Pancreas (tissue), 10 donors: ENCODE measurements at regions not wholly inside any gene's neighbourhood (a gene's known extent, or its start where the extent isn't known, plus 50 kb on each side); places are given as distances from the start of the nearest gene placed in this dataset.

Experiments
- ATAC-seq, 4 donors: fragments of 200-7000 bp; cut with Tn5 transposase; one replicate each; pipeline versions ENCODE4 v1.8.0 to v1.9.1; 2020; ENCODE audit warnings: mild to moderate bottlenecking in 4 of 4, moderate library complexity in 4 of 4
- DNase-seq, 6 donors: peaks; one replicate each; pipeline ENCODE4 v3.0.0-alpha.2; 2020
- FAIRE-seq: peaks from 2 replicates; lab custom pipeline; 2012; peaks lifted over from hg19 to GRCh38; lab: Jason Lieb, UNC
- H3K27ac ChIP-seq, 4 donors: fragments of 200-600 bp; sonication (generic); 1 replicate in 3 of 4; 2 replicates in 1 of 4; pipeline versions ENCODE4 v1.5.0 to v1.8.0; 2020
- H3K27me3 ChIP-seq, 4 donors: fragments of 200-600 bp; one replicate each; pipeline ENCODE4 v1.8.0; 2021
- H3K36me3 ChIP-seq, 3 donors: fragments of 200-600 bp; sonication (generic) in 1 of 3; one replicate each; pipeline versions ENCODE4 v1.5.0 to v1.8.0; 2020 to 2021
- H3K4me1 ChIP-seq, 3 donors: fragments of 200-600 bp; one replicate each; pipeline ENCODE4 v1.8.0; 2021
- H3K4me3 ChIP-seq, 4 donors: fragments of 200-600 bp; sonication (generic) in 2 of 4; one replicate each; pipeline versions ENCODE4 v1.5.0 to v1.8.0; 2020 to 2021
- H3K9me3 ChIP-seq, 4 donors: fragments of 200-600 bp; one replicate each; pipeline ENCODE4 v1.8.0; 2021
- WGBS, 2 donors: extraction: QIAGEN DNeasy Blood & Tissue Kit; methylation state at CpG; one replicate each; pipeline ENCODE4 v1.1.7; 2013; 5-methylcytosine and 5-hydroxymethylcytosine counted together
- intact Hi-C, 3 donors: fragments of 100-400 bp; cut with DNase I; formaldehyde crosslinking; loops; one replicate each; pipeline versions ENCODE4 v1.11.1 to v1.14.2; 2022
- TF ChIP-seq, protein P1 (sequence below), 4 donors: fragments of 200-600 bp; sonication (generic) in 3 of 4; IDR thresholded peaks; one replicate each; pipeline versions ENCODE4 v1.5.0 to v1.8.0; 2021; ENCODE audit warnings: antibody characterized with exemption in 4 of 4
- donor health status: healthy with polysubstance abuse.
- donor health status: DM: no; HTN: no; CAD: no; lungs with moderate emphysema.
- donor health status: DM: no; HTN: no; CAD: no.
- donor health status: control.
- donor health status: control.
- donor health status: Bipolar disorder and iron deficiency.
- donor health status: DM: yes; HTN: yes; CAD: no.
- donor health status: DM: no; HTN: no; CAD: no.
- donor health status: DM: no; HTN: no; CAD: no.
- donor health status: DM: yes; HTN: yes; CAD: no.

DNA sequence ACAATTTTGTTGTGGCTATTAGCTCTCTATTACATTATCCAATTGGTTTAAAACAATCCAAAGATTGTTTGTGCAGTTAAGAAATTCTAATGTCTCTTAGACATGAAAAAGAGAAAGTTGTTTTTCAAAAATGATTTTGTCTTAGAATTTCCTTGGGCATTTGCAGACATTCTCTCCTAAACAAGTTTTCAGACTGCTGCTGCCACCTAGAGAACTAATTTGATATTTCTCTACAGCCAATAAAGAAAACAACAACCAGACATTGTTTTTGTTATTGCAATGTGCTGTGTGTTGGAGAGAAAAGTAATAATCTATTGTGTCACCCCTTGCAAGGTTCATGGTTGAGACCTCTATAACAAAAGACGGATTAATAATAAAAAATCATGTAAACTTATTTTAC is 119.0 kb upstream of the SYT4 start:
- WGBS, 2 donors, result 4 to 5% methylated on average over 1 of the region's 1 CpG
- Histone ChIP-seq H3K36me3 (no peaks in the 10 kb centered on the region), H3K4me3 (no peak overlapping the region), H3K27ac (no peak overlapping the region), H3K9me3 (no peaks in the 10 kb centered on the region), H3K4me1 (no peaks in the 10 kb centered on the region), H3K27me3 (no peaks in the 10 kb centered on the region)
- FAIRE-seq (no peak), DNase-seq (no peak), ATAC-seq (no peak)
- TF ChIP-seq, protein P1, sequence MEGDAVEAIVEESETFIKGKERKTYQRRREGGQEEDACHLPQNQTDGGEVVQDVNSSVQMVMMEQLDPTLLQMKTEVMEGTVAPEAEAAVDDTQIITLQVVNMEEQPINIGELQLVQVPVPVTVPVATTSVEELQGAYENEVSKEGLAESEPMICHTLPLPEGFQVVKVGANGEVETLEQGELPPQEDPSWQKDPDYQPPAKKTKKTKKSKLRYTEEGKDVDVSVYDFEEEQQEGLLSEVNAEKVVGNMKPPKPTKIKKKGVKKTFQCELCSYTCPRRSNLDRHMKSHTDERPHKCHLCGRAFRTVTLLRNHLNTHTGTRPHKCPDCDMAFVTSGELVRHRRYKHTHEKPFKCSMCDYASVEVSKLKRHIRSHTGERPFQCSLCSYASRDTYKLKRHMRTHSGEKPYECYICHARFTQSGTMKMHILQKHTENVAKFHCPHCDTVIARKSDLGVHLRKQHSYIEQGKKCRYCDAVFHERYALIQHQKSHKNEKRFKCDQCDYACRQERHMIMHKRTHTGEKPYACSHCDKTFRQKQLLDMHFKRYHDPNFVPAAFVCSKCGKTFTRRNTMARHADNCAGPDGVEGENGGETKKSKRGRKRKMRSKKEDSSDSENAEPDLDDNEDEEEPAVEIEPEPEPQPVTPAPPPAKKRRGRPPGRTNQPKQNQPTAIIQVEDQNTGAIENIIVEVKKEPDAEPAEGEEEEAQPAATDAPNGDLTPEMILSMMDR (IDR thresholded peaks at IDR 0.05), result peak in 1 of 4 donors; percentile 9
- intact Hi-C loops, result no loop called here

DNA sequence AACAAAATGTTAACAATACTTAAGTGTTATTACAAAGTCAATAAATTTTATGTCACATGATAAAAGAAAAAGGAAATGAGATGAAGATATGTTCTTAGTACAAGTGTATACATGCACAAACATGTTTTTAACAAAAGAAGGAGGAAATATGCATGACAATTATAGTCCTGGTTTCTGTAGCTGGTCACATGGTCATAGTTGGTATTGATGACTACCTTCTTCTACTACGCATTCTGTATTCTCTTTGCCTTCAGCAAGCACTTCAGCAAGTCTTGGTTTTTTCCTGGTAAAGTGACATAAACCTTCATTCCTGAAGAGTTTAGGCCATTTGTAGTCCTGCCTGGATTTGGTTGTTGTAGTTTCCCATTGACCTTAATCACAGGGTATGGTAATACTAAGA is 121.3 kb upstream of the SYT4 start:
- no peak for FAIRE-seq
- ATAC-seq, result no peak
- Histone ChIP-seq H3K9me3 (no peaks in the 10 kb centered on the region), H3K4me1 (no peaks in the 10 kb centered on the region), H3K36me3 (no peaks in the 10 kb centered on the region), H3K27me3 (no peaks in the 10 kb centered on the region), H3K27ac (no peak overlapping the region), H3K4me3 (no peak overlapping the region)
- TF ChIP-seq, protein P1 (IDR thresholded peaks at IDR 0.05), result no peak
- WGBS, 2 donors, result 92 to 95% methylated on average over 1 of the region's 1 CpG
- intact Hi-C loops, result no loop called here
- DNase-seq, result no peak

DNA sequence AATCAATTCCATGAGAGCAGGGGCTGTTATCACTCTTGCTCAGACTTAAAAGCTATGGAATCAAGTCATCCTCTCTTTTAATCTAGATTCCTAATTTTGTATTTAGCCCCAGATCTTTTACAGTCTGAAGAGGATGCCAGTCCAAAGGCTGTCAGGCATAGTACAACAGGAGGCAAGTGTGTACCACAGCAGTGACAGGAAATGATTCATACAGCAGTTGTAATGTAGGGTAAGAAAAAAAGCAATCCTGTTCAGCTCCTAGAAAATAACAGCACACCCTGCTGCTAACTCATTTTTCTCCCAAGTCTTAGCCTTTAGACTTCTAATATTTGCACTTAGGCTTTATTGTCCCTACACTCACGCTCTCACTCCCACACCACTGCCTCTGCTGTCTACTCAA is 127.8 kb upstream of the SYT4 start:
- Histone ChIP-seq H3K36me3 (no peaks in the 10 kb centered on the region), H3K27ac (no peak overlapping the region), H3K27me3 (no peaks in the 10 kb centered on the region), H3K9me3 (no peaks in the 10 kb centered on the region), H3K4me1 (no peaks in the 10 kb centered on the region), H3K4me3 (no peak overlapping the region)
- TF ChIP-seq, protein P1 (IDR thresholded peaks at IDR 0.05), result no peak
- intact Hi-C loops, result no loop called here
- WGBS, 2 donors, result 30 to 49% methylated on average over 1 of the region's 1 CpG
- FAIRE-seq (no peak), ATAC-seq (no peak), DNase-seq (no peak)

GRCh38 chr18:43414006-43414405 is 136.7 kb upstream of the SYT4 start:
- H3K27me3 ChIP-seq, result peaks cover 0 to 6% (median 0%) of the 10 kb centered on the region in 4 donors
- DNase-seq, result no peak
- no peak overlapping the region for H3K27ac ChIP-seq
- no peak overlapping the region for H3K4me3 ChIP-seq
- no peak for ATAC-seq
- H3K36me3 ChIP-seq, result no peaks in the 10 kb centered on the region
- TF ChIP-seq, protein P1 (IDR thresholded peaks at IDR 0.05), result no peak
- H3K4me1 ChIP-seq, result no peaks in the 10 kb centered on the region
- 27% methylated on average over 6 of the region's 6 CpGs for WGBS, 2 donors
- intact Hi-C loops, result no loop called here
- H3K9me3 ChIP-seq, result no peaks in the 10 kb centered on the region
- FAIRE-seq, result no peak

DNA sequence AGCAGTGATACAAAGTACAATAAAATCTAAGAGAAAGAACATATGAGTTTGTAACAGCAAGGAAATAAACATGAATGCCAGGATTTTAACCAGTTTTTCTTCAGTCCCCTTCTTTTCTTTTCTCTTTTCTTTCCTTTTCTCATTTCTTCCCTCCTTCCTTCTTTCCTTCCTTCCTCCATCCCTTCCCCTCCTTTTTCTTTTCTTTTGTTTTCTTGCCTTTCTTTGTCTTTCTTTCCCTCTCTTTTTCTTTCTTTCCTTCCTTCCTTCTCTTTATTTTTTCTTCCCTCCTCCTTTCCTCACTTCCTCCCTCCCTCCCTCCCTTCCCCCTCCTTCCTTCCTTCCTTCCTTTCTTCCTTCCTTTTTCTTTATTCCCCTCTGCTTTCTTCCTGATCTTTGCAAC is 142.8 kb upstream of the SYT4 start:
- no peak overlapping the region for H3K4me3 ChIP-seq
- TF ChIP-seq, protein P1 (IDR thresholded peaks at IDR 0.05), result no peak

More for the DNA sequence above, 142.8 kb upstream of the SYT4 start:
- H3K36me3 ChIP-seq, result no peaks in the 10 kb centered on the region
- ATAC-seq (no peak), DNase-seq (no peak), FAIRE-seq (no peak)
- no peaks in the 10 kb centered on the region for H3K9me3 ChIP-seq
- intact Hi-C loops, result no loop called here
- H3K27ac ChIP-seq, result no peak overlapping the region
- peaks cover 0 to 6% (median 1%) of the 10 kb centered on the region in 4 donors for H3K27me3 ChIP-seq
- H3K4me1 ChIP-seq, result no peaks in the 10 kb centered on the region
